ENCODE measurements at regions not wholly inside any gene's neighbourhood (a gene's known extent, or its start where the extent isn't known, plus 50 kb on each side); places are given as distances from the start of the nearest gene placed in this dataset.

DNA sequence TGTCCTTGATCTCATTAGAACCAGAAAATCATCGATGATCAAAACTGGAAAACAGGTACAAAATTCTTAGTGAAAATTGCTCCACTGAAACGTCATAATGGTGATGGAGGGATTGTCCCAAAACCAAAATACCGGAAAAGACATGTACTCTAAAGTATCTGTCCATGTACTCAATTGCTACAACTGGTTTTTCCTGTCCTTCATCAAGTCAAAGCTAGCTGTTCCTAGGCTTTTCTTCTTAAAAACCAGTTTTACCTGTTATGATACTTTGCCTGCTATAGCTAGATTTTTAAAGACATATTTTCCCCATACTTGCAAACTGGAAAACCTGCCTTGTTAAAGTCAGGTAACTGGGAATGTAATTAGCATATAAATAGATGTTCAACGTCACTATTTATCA is 50.5 kb upstream of the LRRC1 start:
- no peak for DNase-seq (ENCODE audit: missing footprints)
- intact Hi-C loops (cut with DNase I), result no loop called here
- ATAC-seq, result no peak

DNA sequence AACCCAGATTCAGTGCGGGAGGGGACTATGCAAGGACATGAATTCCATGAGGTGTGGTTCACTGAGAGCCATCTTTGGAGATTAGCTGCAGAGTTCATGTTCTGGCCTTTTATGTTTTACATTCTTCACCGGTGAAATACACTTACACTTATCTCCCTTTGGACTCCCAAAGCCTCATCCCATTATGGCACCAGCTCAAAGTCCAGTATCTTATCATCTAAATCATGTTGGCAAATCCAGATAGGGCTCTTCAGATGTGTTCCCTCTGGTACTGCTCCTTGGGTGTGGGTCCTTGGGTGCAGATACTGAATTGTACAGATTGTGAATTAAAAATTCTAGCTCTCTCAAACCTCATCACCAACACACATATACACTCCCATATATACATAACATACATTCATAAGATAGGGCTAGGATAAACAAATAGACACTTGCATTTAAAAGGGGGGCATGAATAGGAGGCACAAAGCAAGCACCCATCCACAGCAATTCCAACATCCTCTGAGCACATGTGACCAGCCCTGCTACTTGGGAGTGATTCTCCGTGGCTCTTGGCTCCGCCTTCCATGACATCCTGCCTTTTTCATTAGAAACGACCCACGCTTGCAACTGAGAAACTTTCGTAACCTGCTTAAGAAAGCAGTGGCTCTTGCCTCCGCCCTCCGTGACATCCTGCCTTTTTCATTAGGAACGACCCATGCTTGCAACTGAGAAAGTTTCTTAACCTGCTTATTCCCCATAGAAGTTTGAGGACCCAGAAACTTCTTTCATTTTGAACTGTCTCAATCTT is 53.6 kb upstream of the LRRC1 start:
- ATAC-seq (no peak), DNase-seq (ENCODE audit: missing footprints) (no peak)
- intact Hi-C loops (cut with DNase I), result no loop called here

DNA sequence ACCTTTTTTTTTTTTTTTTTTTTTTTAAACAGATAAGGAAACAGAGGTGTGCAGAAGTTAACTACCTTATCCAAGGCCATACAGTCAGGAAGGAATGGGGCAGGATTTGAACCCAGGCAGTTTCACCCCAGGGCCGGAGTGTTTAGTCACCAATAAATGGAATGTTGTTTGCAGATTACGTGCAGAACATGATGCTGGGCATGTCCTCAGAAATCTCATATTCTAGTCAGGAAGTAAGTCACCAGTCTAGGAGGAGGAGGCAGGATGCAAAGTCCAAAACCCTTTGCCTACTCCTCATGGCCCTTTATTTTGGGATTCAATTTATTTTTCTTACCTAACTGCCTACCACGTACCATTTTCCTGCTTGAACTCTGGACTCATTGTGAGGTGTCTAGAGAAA is 57.1 kb upstream of the LRRC1 start:
- DNase-seq (ENCODE audit: missing footprints) (no peak), ATAC-seq (no peak)
- intact Hi-C loops (cut with DNase I), result no loop called here

DNA sequence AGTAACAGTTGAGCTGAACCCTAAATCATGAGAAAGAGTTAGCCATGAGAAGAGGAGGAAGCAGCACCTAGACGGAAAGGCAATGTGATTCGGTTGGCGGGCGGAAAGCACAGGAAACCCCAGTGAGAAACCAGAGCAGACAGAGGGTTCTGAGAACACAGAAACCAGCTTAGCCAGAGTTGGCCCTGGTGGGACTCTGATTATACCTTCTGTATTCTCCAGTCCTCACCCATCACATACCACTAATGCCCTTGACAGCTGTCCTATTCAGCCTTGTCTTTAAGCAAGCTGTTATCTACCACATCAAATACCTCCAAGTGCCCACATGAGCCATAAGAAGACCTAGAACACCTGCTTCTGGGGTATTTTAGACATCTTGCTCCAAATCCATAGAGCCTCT is 58.9 kb upstream of the LRRC1 start:
- no peak for DNase-seq (ENCODE audit: missing footprints)
- intact Hi-C loops (cut with DNase I), result no loop called here
- no peak for ATAC-seq

DNA sequence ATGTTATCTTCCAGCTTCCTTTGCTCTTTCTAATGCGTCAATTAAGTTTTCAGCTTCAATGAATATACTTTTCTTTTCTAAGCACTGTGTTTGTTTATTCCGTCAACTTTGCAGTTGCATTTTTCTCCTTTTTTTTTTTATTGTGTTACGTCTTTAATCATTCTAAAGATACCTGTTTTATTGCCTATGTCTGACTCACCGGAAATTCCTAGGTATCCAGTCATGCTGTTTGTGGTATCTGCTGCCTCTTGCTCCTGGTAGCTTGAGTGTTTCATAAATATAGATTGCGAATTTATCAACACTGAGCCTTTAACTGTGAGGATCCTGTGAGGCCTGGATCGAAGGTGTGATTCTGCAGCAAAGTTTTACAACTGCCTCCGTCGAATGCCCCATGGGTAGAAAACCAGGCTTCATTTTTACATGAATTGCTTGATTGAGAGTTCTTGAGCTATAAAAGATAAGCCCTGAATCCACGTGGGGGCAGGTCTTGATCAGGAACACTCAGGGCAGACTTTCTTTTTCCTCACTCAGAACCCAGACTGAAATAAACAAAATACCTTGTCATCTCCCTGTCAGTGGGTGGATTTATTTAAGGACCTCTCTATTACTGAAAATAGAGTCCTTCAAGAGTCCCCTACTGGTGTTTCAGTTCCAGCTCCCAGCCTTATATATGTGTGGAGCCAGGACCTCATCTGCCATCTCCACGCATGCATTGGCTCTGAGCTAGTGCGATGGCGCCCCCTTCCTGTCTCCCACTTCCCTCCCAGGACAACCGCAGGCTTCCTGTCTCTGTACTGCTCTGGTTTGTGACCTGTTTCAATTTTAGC is 60.1 kb upstream of the LRRC1 start:
- DNase-seq (ENCODE audit: missing footprints) (peak; percentile 68), ATAC-seq (peak; percentile 52)
- intact Hi-C loops (cut with DNase I), result loop anchor here (5.0 kb wide), 1 partner anchor 223 kb away; no protein-coding TSS in a partner anchor

GRCh38 chr6:53731866-53732636 is 62.8 kb upstream of the LRRC1 start:
- DNase-seq (ENCODE audit: missing footprints) (no peak), ATAC-seq (no peak)
- intact Hi-C loops (cut with DNase I), result loop anchor here (5.0 kb wide), 1 partner anchor 225 kb away; no protein-coding TSS in a partner anchor

GRCh38 chr6:53730767-53731166 is 64.0 kb upstream of the LRRC1 start:
- intact Hi-C loops (cut with DNase I), result loop anchor here (5.0 kb wide), 1 partner anchor 227 kb away; no protein-coding TSS in a partner anchor
- no peak for DNase-seq (ENCODE audit: missing footprints)
- no peak for ATAC-seq

DNA sequence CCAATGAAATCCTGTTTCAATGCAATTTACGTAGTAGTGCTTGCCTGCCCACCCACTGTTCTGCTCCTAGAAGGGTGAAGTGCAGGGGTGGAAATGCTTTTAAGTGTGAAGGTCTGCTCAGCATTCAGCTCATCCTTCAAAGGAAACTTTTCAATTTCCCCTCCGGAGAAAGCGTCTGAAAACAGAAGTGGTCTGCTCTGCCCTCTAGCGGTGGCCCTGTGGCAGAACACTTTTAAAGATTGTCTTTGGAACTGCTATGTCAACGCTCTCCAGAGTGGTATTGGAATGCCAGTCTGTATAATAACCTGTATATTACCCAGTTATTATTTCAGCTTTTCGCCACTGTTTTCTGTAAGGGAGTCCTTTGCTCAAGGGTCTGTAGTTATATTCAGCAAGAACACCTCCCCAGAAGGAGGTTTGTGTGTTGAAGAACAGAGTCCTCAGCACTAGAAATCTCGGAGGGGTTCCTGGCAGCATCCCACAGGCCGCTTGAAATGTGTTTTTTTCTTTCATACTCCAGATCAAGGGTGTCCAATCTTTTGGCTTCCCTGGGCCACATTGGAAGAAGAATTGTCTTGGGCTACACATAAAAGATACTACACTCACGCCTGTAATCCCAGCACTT is 63.1 kb upstream of the KLHL31 start:
- no peak for ATAC-seq
- intact Hi-C loops (cut with DNase I), result loop anchor here (2.0 to 10.0 kb wide), 3 partner anchors 181 to 554 kb away; partner anchors contain the start of gene GCLC
- DNase-seq (ENCODE audit: missing footprints), result no peak

GRCh38 chr6:53727748-53728147 is 62.2 kb upstream of the KLHL31 start:
- ATAC-seq (no peak), DNase-seq (ENCODE audit: missing footprints) (no peak)
- intact Hi-C loops (cut with DNase I), result loop anchor here (2.0 to 10.0 kb wide), 3 partner anchors 180 to 553 kb away; partner anchors contain the start of gene GCLC

DNA sequence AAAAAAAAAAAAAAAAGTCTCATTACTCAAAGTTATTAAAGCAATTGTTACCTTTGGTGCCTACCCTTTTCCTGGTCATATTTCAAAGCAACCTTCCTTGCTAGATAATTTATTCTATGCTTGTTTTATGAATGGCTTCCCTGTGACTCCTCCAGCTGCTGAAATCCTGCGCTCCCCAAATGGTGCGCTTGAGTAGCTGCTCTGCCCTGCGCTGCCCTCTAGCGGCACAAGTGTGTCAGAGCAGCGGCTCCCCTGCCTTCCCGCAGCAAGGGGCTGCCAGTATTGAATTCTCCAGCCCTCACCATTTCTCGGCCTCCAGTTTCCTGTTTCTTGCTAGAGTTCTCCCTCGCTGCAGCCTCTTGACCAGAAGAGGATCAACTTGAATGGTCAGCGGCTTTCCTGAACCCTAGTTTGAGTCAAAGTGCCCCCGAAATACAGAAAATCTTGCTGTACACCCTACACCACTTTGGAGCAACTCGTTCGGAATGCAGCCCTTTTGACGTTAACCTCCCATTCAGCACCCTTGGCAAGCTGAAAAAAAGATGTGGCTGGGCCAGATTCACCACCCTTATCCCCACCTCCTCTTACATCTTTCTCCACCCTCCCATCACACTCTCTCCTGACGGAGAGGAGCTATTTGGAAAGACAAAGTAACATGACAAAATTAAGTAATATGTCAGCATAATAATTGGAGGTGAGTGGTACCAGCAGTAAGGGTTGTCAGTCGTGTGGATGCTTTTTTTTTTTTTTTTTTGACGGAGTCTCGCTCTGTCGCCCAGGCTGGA is 60.4 kb upstream of the KLHL31 start:
- intact Hi-C loops (cut with DNase I), result loop anchor here (5.0 to 10.0 kb wide), 2 partner anchors 179 to 551 kb away; partner anchors contain the start of gene GCLC
- DNase-seq (ENCODE audit: missing footprints) (peak; percentile 88), ATAC-seq (peak; percentile 82)

DNA sequence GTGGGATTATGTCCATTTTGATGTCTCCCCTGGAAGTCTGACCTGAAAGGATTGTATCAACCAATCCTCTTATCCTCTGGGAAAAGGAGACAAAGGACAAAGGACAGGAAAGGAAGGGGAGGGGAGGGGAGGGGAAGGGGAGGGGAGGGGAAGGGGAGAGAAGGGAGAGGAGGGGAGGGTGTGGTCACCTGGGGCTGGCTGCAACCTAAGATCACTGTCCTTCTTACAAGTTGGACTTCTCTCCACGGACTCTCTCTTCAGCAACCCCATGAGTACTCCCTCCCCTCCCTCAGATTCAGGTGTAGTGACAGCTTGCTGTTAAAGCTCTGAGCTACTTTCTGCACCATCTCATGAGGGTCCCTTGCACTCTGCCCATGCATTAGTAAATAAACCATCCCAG is 58.9 kb upstream of the KLHL31 start:
- intact Hi-C loops (cut with DNase I), result loop anchor here (10.0 kb wide), 1 partner anchor 550 kb away; no protein-coding TSS in a partner anchor
- DNase-seq (ENCODE audit: missing footprints) (no peak), ATAC-seq (no peak)

GRCh38 chr6:53723331-53723730 is 57.8 kb upstream of the KLHL31 start:
- intact Hi-C loops (cut with DNase I), result loop anchor here (10.0 kb wide), 1 partner anchor 549 kb away; no protein-coding TSS in a partner anchor
- DNase-seq (ENCODE audit: missing footprints) (no peak), ATAC-seq (no peak)

DNA sequence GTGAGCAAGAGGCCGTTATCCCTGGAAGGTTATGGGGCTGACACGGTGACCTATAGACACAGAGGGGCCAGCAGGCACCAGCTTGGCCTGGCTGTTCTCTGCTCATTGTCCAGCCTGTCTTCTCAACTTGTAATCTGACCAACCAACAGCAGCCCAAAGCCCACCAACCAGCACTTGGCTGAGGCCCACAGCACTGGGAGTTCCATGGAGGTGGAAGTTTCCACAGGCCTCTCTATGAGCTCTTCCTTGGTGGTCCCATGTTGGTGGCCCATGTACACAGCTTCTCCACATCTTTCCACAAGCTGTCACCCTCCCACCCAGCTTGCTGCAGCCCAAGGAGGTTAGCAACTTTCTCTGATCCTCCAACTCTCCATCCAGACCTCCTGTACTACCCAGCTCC is 56.2 kb upstream of the KLHL31 start:
- intact Hi-C loops (cut with DNase I), result loop anchor here (10.0 kb wide), 1 partner anchor 547 kb away; no protein-coding TSS in a partner anchor
- DNase-seq (ENCODE audit: missing footprints) (no peak), ATAC-seq (no peak)

DNA sequence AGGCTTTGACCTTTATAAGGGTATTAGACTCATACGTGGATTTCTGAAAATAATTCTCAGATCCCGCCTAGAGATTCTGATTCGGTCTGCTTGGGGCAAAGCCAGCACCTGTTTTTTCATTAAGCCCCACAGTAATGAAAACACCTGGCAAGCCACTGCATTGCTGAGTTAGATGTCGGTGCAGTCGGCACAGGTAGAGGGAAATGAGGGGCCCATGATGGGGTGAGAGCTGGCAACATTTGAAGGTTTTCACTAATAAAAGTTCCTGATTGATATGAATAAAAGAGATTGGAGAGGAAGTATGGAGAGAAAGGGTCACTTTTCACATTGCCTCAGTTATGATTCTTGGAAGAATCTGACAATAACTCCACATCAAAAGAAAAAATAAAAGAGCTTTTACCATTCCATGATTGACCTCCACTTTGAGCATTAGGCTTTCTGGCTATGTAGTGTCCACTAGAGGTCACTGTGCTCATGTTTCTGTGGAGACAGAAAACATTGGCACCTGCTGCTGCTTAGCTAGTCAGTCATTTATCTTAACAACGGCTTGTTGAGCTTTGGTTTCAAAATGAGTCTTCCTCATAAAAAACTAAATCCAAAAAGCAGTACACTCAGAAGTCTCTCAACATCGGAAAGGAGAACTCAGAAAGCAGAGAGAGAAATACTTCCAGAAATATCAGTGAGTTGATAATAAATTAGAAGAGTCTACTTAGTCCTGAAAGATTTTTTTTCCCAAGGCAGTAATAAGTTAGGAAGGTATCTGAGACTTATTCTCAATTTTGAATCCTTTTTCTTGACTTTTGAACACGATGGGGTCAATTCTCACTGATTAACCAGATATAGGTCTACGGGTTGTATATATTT is 53.3 kb upstream of the KLHL31 start:
- DNase-seq (ENCODE audit: missing footprints), result no peak
- intact Hi-C loops (cut with DNase I), result loop anchor here (5.0 kb wide), 1 partner anchor 57 kb away; no protein-coding TSS in a partner anchor
- ATAC-seq, result peak; percentile 75

GRCh38 chr6:53717566-53717965 is 52.0 kb upstream of the KLHL31 start:
- no peak for ATAC-seq
- no peak for DNase-seq (ENCODE audit: missing footprints)
- intact Hi-C loops (cut with DNase I), result loop anchor here (5.0 kb wide), 1 partner anchor 55 kb away; no protein-coding TSS in a partner anchor

DNA sequence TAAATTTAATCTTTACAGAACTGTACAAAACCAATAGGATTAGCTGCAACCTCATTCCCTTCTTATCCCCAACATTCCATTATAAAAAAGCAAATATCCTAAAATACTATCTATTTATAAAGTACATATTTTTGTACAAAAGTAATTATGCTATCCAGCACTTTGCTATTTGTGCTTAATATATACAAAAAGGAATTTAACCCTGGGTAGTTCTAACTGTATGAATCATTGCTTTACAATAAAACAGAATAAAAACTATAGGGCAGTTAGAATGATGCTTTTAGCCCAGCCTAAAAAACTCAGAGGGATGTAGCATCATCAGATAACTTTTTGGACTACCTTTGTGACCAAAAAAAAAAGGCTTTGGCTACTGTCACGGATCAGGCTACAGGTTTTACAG is 49.9 kb upstream of the KLHL31 start:
- ATAC-seq (no peak), DNase-seq (ENCODE audit: missing footprints) (no peak)
- intact Hi-C loops (cut with DNase I), result loop anchor here (5.0 kb wide), 1 partner anchor 53 kb away; no protein-coding TSS in a partner anchor
